GM12891 (cell line): ENCODE measurements at regions not wholly inside any gene's neighbourhood (a gene's known extent, or its start where the extent isn't known, plus 50 kb on each side); places are given as distances from the start of the nearest gene placed in this dataset.

Source experiments
- POLR2A ChIP-seq: IDR thresholded peaks from 2 replicates; pipeline ENCODE4 v1.6.1; 2011; ENCODE audit warnings: low read depth, low read length, control low read depth
- POU2F2 ChIP-seq: IDR thresholded peaks from 2 replicates; pipeline ENCODE4 v1.6.1; 2011; ENCODE audit warnings: low read depth, mild to moderate bottlenecking, control low read depth, low read length, moderate library complexity

DNA sequence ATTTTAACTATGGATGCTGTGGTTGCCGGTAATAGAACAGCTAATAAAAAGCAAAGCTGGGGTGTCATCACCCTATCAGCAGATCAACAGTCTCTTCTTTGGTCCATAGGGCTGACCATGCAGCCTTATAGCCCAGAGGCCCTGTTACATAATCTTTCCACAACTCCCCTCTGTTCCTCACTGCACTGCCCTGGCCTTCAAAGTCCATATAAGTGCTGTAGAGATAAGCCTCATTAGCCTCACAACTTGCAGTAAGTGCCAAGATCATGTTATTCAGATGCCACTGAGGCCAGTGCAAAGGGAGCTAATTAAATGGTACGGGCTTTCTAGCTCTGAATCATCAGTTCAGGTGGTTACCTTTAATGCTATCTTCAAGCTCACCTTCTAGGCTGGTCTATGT is 89.7 kb upstream of the CXCR4 start:
- no peak for TF ChIP-seq POLR2A
- TF ChIP-seq POU2F2, result no peak
